ENCODE measurements at regions not wholly inside any gene's neighbourhood (a gene's known extent, or its start where the extent isn't known, plus 50 kb on each side); places are given as distances from the start of the nearest gene placed in this dataset.

- H3K4me1 ChIP-seq = no peaks in the 10 kb centered on the region
- no peak for DNase-seq
- H3K27ac ChIP-seq = no peak overlapping the region
Measured at GRCh38 chr3:157595259-157595658, 92.0 kb upstream of the VEPH1 start.

DNA sequence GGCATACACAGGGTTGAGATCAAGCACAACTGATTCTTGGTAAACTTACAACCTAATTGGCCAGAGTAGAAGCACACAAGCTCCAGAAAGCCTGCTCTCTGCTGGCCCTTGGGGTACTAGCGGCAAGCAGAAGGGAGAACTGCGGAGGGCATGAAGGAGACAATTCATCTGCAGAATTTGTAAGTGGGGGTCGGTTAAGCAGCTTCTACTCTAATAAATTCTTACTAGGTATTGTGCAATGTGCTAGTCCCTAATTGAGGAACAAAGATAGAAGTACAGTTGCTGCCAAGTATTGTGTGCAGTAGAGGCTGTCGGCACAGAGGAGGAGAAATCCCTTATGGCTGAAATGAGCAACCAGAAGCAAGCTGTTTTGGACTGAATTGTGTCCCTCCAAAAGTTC is 91.2 kb upstream of the VEPH1 start:
- Histone ChIP-seq H3K9me3 (no peaks in the 10 kb centered on the region), H3K4me3 (no peak overlapping the region), H3K36me3 (no peaks in the 10 kb centered on the region), H3K27me3 (ENCODE audit: low read depth) (no peaks in the 10 kb centered on the region), H3K27ac (no peak overlapping the region), H3K4me1 (no peaks in the 10 kb centered on the region)
- ATAC-seq = no peak
- no peak for TF ChIP-seq CTCF (IDR thresholded peaks at IDR 0.05)
- intact Hi-C loops (cut with DNase I) = no loop called here
- DNase-seq = no peak

More at GRCh38 chr3:157595259-157595658, 92.0 kb upstream of the VEPH1 start:
- H3K9me3 ChIP-seq = no peaks in the 10 kb centered on the region
- intact Hi-C loops (cut with DNase I) = no loop called here
- no peaks in the 10 kb centered on the region for H3K36me3 ChIP-seq
- TF ChIP-seq CTCF (IDR thresholded peaks at IDR 0.05) = no peak
- H3K4me3 ChIP-seq = no peak overlapping the region
- no peak for ATAC-seq
- H3K27me3 ChIP-seq (ENCODE audit: low read depth) = no peaks in the 10 kb centered on the region

DNA sequence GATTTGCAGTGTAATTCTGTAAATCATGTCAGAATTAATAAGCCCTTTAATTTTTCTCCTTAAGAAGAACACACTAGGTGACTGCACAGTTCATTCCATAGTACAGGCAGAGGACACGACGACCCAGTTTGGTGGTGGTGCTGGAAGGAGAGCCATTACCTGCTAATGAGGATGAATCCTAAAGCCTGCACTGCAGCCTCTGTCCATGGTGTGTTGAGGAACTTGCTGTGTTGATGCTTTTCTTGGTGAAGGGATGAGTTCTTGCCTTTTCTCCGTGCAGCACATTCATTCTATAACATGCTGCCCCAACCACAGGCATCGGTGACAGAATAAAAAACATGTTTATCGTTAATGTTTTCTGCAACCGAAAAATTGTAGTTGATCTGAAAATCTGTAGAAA is 89.6 kb upstream of the VEPH1 start:
- no peak overlapping the region for H3K4me3 ChIP-seq

GRCh38 chr3:157590273-157590672 is 87.1 kb upstream of the VEPH1 start:
- intact Hi-C loops (cut with DNase I) = no loop called here
- no peak for DNase-seq

More for the DNA sequence above, 89.6 kb upstream of the VEPH1 start:
- Histone ChIP-seq H3K27me3 (ENCODE audit: low read depth) (no peaks in the 10 kb centered on the region), H3K4me1 (no peaks in the 10 kb centered on the region), H3K27ac (no peak overlapping the region), H3K9me3 (no peaks in the 10 kb centered on the region), H3K36me3 (no peaks in the 10 kb centered on the region)
- no peak for TF ChIP-seq CTCF (IDR thresholded peaks at IDR 0.05)
- intact Hi-C loops (cut with DNase I) = no loop called here
- DNase-seq (no peak), ATAC-seq (no peak)

DNA sequence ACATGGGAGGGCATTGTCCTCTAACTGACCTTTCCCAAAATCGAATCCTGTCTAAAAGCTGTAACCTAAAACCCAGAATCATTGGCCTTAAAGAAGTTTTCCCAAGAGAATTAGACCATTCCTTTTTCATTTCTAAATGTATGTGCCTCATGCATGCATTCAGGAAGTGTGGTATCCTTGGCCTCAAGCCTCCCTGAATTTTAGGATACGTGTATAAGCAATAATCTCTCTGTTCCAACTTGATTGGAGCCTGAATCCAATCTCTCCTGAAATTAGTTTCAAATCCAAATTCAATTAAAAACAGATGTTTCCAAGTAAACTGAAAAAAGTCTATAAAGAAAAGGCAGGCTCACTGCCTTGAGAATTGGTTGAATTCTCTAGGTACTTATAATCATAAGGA is 86.0 kb upstream of the VEPH1 start:
- TF ChIP-seq CTCF (IDR thresholded peaks at IDR 0.05) = no peak
- H3K36me3 ChIP-seq = no peaks in the 10 kb centered on the region
- intact Hi-C loops (cut with DNase I) = no loop called here
- ATAC-seq = no peak
- no peaks in the 10 kb centered on the region for H3K4me1 ChIP-seq
- no peaks in the 10 kb centered on the region for H3K9me3 ChIP-seq
- DNase-seq = no peak
- no peak overlapping the region for H3K27ac ChIP-seq
- H3K4me3 ChIP-seq = no peak overlapping the region
- no peaks in the 10 kb centered on the region for H3K27me3 ChIP-seq (ENCODE audit: low read depth)

More at GRCh38 chr3:157590273-157590672, 87.1 kb upstream of the VEPH1 start:
- Histone ChIP-seq H3K4me3 (no peak overlapping the region), H3K27me3 (ENCODE audit: low read depth) (no peaks in the 10 kb centered on the region), H3K9me3 (no peaks in the 10 kb centered on the region), H3K36me3 (no peaks in the 10 kb centered on the region), H3K27ac (no peak overlapping the region), H3K4me1 (no peaks in the 10 kb centered on the region)
- TF ChIP-seq CTCF (IDR thresholded peaks at IDR 0.05) = no peak
- ATAC-seq = no peak
